ENCODE measurements at regions not wholly inside any gene's neighbourhood (a gene's known extent, or its start where the extent isn't known, plus 50 kb on each side); places are given as distances from the start of the nearest gene placed in this dataset.
"Not testable (repeated sequence)": the region's sequence is repeated elsewhere in the genome, so short reads cannot be mapped to it uniquely, and the experiment has no call there.

- H3K4me3 ChIP-seq (ENCODE audit: low read length) = no peak overlapping the region
- H3K4me2 ChIP-seq (ENCODE audit: low read length) = no peak overlapping the region
- H2AFZ ChIP-seq (ENCODE audit: low read depth, low read length) = no peak overlapping the region
- no peaks in the 10 kb centered on the region for H3K36me3 ChIP-seq (replicated peaks; ENCODE audit: low read depth, low read length)
- H3K9me3 ChIP-seq (ENCODE audit: insufficient read depth, low read length) = no peaks in the 10 kb centered on the region
- TF ChIP-seq, protein P1, sequence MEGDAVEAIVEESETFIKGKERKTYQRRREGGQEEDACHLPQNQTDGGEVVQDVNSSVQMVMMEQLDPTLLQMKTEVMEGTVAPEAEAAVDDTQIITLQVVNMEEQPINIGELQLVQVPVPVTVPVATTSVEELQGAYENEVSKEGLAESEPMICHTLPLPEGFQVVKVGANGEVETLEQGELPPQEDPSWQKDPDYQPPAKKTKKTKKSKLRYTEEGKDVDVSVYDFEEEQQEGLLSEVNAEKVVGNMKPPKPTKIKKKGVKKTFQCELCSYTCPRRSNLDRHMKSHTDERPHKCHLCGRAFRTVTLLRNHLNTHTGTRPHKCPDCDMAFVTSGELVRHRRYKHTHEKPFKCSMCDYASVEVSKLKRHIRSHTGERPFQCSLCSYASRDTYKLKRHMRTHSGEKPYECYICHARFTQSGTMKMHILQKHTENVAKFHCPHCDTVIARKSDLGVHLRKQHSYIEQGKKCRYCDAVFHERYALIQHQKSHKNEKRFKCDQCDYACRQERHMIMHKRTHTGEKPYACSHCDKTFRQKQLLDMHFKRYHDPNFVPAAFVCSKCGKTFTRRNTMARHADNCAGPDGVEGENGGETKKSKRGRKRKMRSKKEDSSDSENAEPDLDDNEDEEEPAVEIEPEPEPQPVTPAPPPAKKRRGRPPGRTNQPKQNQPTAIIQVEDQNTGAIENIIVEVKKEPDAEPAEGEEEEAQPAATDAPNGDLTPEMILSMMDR (IDR thresholded peaks at IDR 0.05; ENCODE audit: low read depth, low read length) = no peak
- TF ChIP-seq EZH2phosphoT487 (IDR thresholded peaks at IDR 0.05; ENCODE audit: low read depth) = no peak
- no peak overlapping the region for H3K9ac ChIP-seq (ENCODE audit: low read length)
- H3K27me3 ChIP-seq (ENCODE audit: low read depth, low read length) = no peaks in the 10 kb centered on the region
- no peak overlapping the region for H3K27ac ChIP-seq (ENCODE audit: low read length)
- no peaks in the 10 kb centered on the region for H3K79me2 ChIP-seq (ENCODE audit: low read length)
- H4K20me1 ChIP-seq (ENCODE audit: insufficient read depth, low read length) = no peaks in the 10 kb centered on the region
- no peaks in the 10 kb centered on the region for H3K4me1 ChIP-seq (ENCODE audit: low read length)
Measured at GRCh38 chr12:33116284-33116683, 219.7 kb upstream of the PKP2 start.

DNA sequence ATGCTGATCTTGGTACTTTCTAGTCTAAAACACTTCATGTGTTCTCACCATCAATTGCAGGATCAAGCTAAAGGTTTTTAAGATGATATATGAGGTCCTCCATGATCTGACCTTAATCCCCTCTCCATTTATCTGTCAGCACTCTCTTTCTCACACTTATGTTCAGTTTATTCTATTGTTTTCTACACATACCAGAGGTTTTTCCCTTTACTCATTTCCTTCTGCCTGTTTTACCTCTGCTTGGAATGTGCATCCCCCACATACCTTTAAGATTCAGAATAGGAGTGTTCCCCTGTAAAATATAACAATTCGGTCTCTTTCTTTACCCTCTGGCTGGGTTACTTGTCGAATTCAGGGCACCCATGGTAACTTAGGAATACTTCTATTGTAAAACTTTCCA is 219.1 kb upstream of the PKP2 start:
- TF ChIP-seq, protein P1 (IDR thresholded peaks at IDR 0.05; ENCODE audit: low read depth, low read length) = no peak
- TF ChIP-seq EZH2phosphoT487 (IDR thresholded peaks at IDR 0.05; ENCODE audit: low read depth) = no peak
- H3K4me3 ChIP-seq (ENCODE audit: low read length) = no peak overlapping the region
- no peaks in the 10 kb centered on the region for H3K27me3 ChIP-seq (ENCODE audit: low read depth, low read length)
- no peaks in the 10 kb centered on the region for H4K20me1 ChIP-seq (ENCODE audit: insufficient read depth, low read length)
- no peak overlapping the region for H3K4me2 ChIP-seq (ENCODE audit: low read length)
- no peaks in the 10 kb centered on the region for H3K36me3 ChIP-seq (replicated peaks; ENCODE audit: low read depth, low read length)
- no peaks in the 10 kb centered on the region for H3K4me1 ChIP-seq (ENCODE audit: low read length)
- H3K9ac ChIP-seq (ENCODE audit: low read length) = no peak overlapping the region
- H3K79me2 ChIP-seq (ENCODE audit: low read length) = no peaks in the 10 kb centered on the region
- H3K9me3 ChIP-seq (ENCODE audit: insufficient read depth, low read length) = no peaks in the 10 kb centered on the region
- H3K27ac ChIP-seq (ENCODE audit: low read length) = no peak overlapping the region
- H2AFZ ChIP-seq (ENCODE audit: low read depth, low read length) = no peak overlapping the region

DNA sequence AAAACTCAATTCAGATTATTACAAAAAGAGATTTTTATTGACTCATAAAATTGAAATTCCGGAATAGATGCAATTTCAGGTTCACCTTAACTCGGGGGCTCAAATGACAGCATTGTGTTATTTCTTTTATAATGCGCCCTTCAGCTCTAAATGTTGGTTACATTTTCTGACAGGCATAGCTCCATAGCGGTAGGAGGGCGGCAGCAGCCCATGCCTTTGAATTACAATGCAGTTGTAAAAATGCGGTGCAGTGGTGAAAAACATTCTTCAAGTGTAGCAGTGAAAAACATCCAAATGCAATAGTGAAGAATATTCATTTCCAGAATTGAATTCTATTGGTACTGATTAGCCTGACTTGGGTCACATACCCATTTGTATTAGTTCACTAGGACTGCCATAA is 215.3 kb upstream of the PKP2 start:
- no peak overlapping the region for H3K4me3 ChIP-seq (ENCODE audit: low read length)
- TF ChIP-seq, protein P1 (IDR thresholded peaks at IDR 0.05; ENCODE audit: low read depth, low read length) = no peak
- TF ChIP-seq EZH2phosphoT487 (IDR thresholded peaks at IDR 0.05; ENCODE audit: low read depth) = no peak
- H3K9ac ChIP-seq (ENCODE audit: low read length) = no peak overlapping the region
- H4K20me1 ChIP-seq (ENCODE audit: insufficient read depth, low read length) = no peaks in the 10 kb centered on the region
- H3K9me3 ChIP-seq (ENCODE audit: insufficient read depth, low read length) = no peaks in the 10 kb centered on the region
- no peaks in the 10 kb centered on the region for H3K4me1 ChIP-seq (ENCODE audit: low read length)
- no peak overlapping the region for H3K4me2 ChIP-seq (ENCODE audit: low read length)
- no peaks in the 10 kb centered on the region for H3K79me2 ChIP-seq (ENCODE audit: low read length)
- no peaks in the 10 kb centered on the region for H3K27me3 ChIP-seq (ENCODE audit: low read depth, low read length)
- H3K27ac ChIP-seq (ENCODE audit: low read length) = no peak overlapping the region
- no peaks in the 10 kb centered on the region for H3K36me3 ChIP-seq (replicated peaks; ENCODE audit: low read depth, low read length)
- H2AFZ ChIP-seq (ENCODE audit: low read depth, low read length) = no peak overlapping the region

- not testable (repeated sequence) for H3K36me3 ChIP-seq (replicated peaks; ENCODE audit: low read depth, low read length); H2AFZ ChIP-seq (ENCODE audit: low read depth, low read length); H3K27ac ChIP-seq (ENCODE audit: low read length); H3K79me2 ChIP-seq (ENCODE audit: low read length); H3K4me3 ChIP-seq (ENCODE audit: low read length); H3K27me3 ChIP-seq (ENCODE audit: low read depth, low read length); H3K9ac ChIP-seq (ENCODE audit: low read length); H3K4me1 ChIP-seq (ENCODE audit: low read length); H3K4me2 ChIP-seq (ENCODE audit: low read length); H4K20me1 ChIP-seq (ENCODE audit: insufficient read depth, low read length); H3K9me3 ChIP-seq (ENCODE audit: insufficient read depth, low read length)
Measured at GRCh38 chr12:33107827-33108226, 211.2 kb upstream of the PKP2 start.

GRCh38 chr12:33093534-33093933 is 197.0 kb upstream of the PKP2 start:
- Histone ChIP-seq H3K27me3 (ENCODE audit: low read depth, low read length) (no peaks in the 10 kb centered on the region), H2AFZ (ENCODE audit: low read depth, low read length) (no peak overlapping the region), H3K4me2 (ENCODE audit: low read length) (no peak overlapping the region), H3K9me3 (ENCODE audit: insufficient read depth, low read length) (no peaks in the 10 kb centered on the region), H4K20me1 (ENCODE audit: insufficient read depth, low read length) (no peaks in the 10 kb centered on the region), H3K27ac (ENCODE audit: low read length) (no peak overlapping the region), H3K79me2 (ENCODE audit: low read length) (no peaks in the 10 kb centered on the region), H3K4me3 (ENCODE audit: low read length) (no peak overlapping the region), H3K36me3 (replicated peaks; ENCODE audit: low read depth, low read length) (no peaks in the 10 kb centered on the region), H3K9ac (ENCODE audit: low read length) (no peak overlapping the region), H3K4me1 (ENCODE audit: low read length) (no peaks in the 10 kb centered on the region)
- no peak for TF ChIP-seq EZH2phosphoT487 (IDR thresholded peaks at IDR 0.05; ENCODE audit: low read depth)
- TF ChIP-seq, protein P1 (IDR thresholded peaks at IDR 0.05; ENCODE audit: low read depth, low read length) = no peak

DNA sequence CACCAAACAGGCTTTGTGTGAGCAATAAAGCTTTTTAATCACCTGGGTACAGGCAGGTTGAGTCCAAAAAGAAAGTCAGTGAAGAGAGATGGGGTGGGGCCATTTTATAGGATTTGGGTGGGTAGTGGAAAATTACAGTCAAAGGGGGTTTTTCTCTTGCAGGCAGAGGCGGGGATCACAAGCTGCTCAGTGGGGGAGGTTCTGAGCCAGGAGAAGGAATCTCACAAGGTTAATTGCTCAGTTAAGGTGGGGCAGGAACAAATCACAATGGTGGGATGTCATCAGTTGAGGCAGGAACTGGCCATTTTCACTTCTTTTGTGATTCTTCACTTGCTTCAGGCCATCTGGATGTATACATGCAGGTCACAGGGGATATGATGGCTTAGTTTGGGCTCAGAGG is 191.3 kb upstream of the PKP2 start:
- not testable (repeated sequence) for H2AFZ ChIP-seq (ENCODE audit: low read depth, low read length); H3K27me3 ChIP-seq (ENCODE audit: low read depth, low read length); H3K9ac ChIP-seq (ENCODE audit: low read length); H3K4me3 ChIP-seq (ENCODE audit: low read length); H3K4me2 ChIP-seq (ENCODE audit: low read length); H3K36me3 ChIP-seq (replicated peaks; ENCODE audit: low read depth, low read length); H3K27ac ChIP-seq (ENCODE audit: low read length); H3K9me3 ChIP-seq (ENCODE audit: insufficient read depth, low read length); H3K4me1 ChIP-seq (ENCODE audit: low read length); H3K79me2 ChIP-seq (ENCODE audit: low read length); H4K20me1 ChIP-seq (ENCODE audit: insufficient read depth, low read length)

DNA sequence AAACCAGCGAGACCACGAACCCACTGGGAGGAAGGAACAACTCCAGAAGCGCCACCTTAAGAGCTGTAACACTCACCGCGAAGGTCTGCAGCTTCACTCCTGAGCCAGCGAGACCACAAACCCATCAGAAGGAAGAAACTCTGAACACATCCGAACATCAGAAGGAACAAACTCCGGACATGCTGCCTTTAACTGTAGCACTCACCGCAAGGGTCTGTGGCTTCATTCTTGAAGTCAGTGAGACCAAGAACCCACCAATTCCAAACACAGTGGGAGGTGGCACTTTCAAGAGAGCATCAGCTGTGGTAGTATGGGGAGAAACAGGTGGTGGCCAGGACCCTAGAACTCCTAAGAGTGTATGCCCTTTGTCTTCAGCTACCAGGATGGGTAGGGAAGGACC is 179.8 kb upstream of the PKP2 start:
- H3K9ac ChIP-seq (ENCODE audit: low read length); H3K4me3 ChIP-seq (ENCODE audit: low read length); H3K4me2 ChIP-seq (ENCODE audit: low read length); H3K79me2 ChIP-seq (ENCODE audit: low read length); H3K27ac ChIP-seq (ENCODE audit: low read length); H2AFZ ChIP-seq (ENCODE audit: low read depth, low read length); H3K4me1 ChIP-seq (ENCODE audit: low read length); H3K36me3 ChIP-seq (replicated peaks; ENCODE audit: low read depth, low read length); H3K9me3 ChIP-seq (ENCODE audit: insufficient read depth, low read length); H3K27me3 ChIP-seq (ENCODE audit: low read depth, low read length); H4K20me1 ChIP-seq (ENCODE audit: insufficient read depth, low read length): not testable (repeated sequence)
